Left ventricle myocardium inferior (tissue), 1 donor: ENCODE measurements at regions not wholly inside any gene's neighbourhood (a gene's known extent, or its start where the extent isn't known, plus 50 kb on each side); places are given as distances from the start of the nearest gene placed in this dataset.

Experiments
- DNase-seq: peaks from one replicate; pipeline ENCODE4 v3.0.0-alpha.2; 2020
- H3K27ac ChIP-seq: fragments of 200-600 bp; replicated peaks from 2 replicates; pipeline ENCODE4 v1.8.0; 2021
- H3K27me3 ChIP-seq: fragments of 200-600 bp; 2 replicates; pipeline ENCODE4 v1.8.0; 2021; ENCODE audit warnings: low read depth
- H3K36me3 ChIP-seq: fragments of 200-600 bp; 2 replicates; pipeline ENCODE4 v1.8.0; 2021
- H3K4me1 ChIP-seq: fragments of 200-600 bp; 2 replicates; pipeline ENCODE4 v1.8.0; 2021
- H3K4me3 ChIP-seq: fragments of 200-600 bp; 2 replicates; pipeline ENCODE4 v1.8.0; 2021; ENCODE audit warnings: mild to moderate bottlenecking, moderate library complexity
- H3K9me3 ChIP-seq: fragments of 200-600 bp; replicated peaks from 2 replicates; pipeline ENCODE4 v1.8.0; 2021
- intact Hi-C: fragments of 100-400 bp; cut with micrococcal nuclease; formaldehyde crosslinking; loops from one replicate; pipeline ENCODE4 v1.11.0; 2022
- TF ChIP-seq, protein P1 (sequence below): fragments of 200-600 bp; IDR thresholded peaks from 2 replicates; pipeline ENCODE4 v1.8.0; 2021; ENCODE audit warnings: antibody characterized with exemption, mild to moderate bottlenecking, borderline replicate concordance
- donor health status: DM: no; HTN: yes; CAD: no; lungs with severe emphysema.

DNA sequence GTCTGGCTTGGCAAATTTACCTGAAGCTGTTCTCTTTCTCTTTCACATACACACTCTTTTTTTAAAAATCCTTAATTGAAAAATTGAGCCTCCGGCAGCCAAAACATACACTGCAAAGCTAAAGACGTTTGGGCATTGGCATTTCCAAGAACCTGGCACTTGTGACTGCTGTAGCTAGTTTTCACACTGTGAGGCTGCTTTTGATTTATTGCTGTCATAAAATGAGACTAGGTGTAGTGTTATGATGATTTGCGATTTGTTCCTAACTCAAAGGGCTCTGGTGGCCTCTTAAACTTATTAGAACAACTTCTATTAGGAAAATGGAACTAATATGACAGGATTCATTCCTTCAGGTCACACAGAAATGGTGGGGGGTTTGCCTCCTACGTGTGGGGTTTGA lies 377.1 kb upstream of the FAR2 start:
- no peak overlapping the region for H3K4me3 ChIP-seq
- TF ChIP-seq, protein P1, sequence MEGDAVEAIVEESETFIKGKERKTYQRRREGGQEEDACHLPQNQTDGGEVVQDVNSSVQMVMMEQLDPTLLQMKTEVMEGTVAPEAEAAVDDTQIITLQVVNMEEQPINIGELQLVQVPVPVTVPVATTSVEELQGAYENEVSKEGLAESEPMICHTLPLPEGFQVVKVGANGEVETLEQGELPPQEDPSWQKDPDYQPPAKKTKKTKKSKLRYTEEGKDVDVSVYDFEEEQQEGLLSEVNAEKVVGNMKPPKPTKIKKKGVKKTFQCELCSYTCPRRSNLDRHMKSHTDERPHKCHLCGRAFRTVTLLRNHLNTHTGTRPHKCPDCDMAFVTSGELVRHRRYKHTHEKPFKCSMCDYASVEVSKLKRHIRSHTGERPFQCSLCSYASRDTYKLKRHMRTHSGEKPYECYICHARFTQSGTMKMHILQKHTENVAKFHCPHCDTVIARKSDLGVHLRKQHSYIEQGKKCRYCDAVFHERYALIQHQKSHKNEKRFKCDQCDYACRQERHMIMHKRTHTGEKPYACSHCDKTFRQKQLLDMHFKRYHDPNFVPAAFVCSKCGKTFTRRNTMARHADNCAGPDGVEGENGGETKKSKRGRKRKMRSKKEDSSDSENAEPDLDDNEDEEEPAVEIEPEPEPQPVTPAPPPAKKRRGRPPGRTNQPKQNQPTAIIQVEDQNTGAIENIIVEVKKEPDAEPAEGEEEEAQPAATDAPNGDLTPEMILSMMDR = no peak
- intact Hi-C loops = no loop called here
- H3K9me3 ChIP-seq = no peaks in the 10 kb centered on the region
- peaks cover 31% of the 10 kb centered on the region for H3K4me1 ChIP-seq
- DNase-seq = no peak
- no peaks in the 10 kb centered on the region for H3K36me3 ChIP-seq
- H3K27ac ChIP-seq = no peak overlapping the region
- H3K27me3 ChIP-seq = no peaks in the 10 kb centered on the region

DNA sequence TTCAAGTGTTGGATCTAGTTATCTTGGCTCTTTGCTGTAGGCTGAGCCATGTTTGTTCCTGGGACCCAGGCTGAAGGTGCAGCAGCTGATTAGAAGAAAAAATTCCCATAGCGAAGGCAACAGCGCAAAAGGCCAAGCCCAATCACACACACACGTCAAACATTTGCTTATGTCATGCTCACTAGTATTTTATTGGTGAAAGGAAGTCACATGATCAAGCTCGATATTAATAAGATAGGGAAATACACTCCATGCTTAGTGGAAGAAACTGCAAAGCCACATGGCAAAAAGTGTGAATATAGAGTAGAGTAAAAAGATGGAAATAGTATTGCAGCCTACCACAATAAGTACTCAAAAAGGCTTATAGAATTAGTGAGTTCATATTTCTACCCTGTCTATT lies 373.5 kb upstream of the FAR2 start:
- peaks cover 9% of the 10 kb centered on the region for H3K4me1 ChIP-seq
- no peaks in the 10 kb centered on the region for H3K9me3 ChIP-seq
- no peaks in the 10 kb centered on the region for H3K27me3 ChIP-seq
- DNase-seq = no peak
- H3K27ac ChIP-seq = no peak overlapping the region
- H3K36me3 ChIP-seq = no peaks in the 10 kb centered on the region
- no peak overlapping the region for H3K4me3 ChIP-seq
- TF ChIP-seq, protein P1 = no peak
- intact Hi-C loops = no loop called here

DNA sequence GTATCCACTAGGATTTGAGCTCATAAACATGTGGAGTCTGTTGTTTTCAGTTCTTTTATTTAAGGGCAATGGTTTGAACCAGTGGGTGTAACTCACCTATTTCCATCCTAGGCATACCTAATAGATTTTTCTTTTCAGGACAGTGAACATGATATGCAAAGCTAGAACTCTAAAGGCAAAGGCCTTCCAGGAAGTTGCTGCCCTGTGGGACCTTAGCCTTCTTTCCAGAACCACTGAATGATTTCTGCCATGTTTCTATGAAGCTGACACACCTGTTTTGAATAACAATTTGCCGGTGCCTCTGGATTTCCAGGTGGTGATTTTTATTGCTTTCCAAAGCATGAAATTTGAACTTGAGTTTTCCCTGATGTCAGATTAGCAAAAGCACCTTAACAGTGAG lies 372.9 kb upstream of the FAR2 start:
- TF ChIP-seq, protein P1 = no peak
- intact Hi-C loops = no loop called here
- no peaks in the 10 kb centered on the region for H3K9me3 ChIP-seq
- no peaks in the 10 kb centered on the region for H3K27me3 ChIP-seq
- DNase-seq = no peak
- H3K27ac ChIP-seq = no peak overlapping the region
- peaks cover 2% of the 10 kb centered on the region for H3K4me1 ChIP-seq
- H3K36me3 ChIP-seq = no peaks in the 10 kb centered on the region
- H3K4me3 ChIP-seq = no peak overlapping the region

DNA sequence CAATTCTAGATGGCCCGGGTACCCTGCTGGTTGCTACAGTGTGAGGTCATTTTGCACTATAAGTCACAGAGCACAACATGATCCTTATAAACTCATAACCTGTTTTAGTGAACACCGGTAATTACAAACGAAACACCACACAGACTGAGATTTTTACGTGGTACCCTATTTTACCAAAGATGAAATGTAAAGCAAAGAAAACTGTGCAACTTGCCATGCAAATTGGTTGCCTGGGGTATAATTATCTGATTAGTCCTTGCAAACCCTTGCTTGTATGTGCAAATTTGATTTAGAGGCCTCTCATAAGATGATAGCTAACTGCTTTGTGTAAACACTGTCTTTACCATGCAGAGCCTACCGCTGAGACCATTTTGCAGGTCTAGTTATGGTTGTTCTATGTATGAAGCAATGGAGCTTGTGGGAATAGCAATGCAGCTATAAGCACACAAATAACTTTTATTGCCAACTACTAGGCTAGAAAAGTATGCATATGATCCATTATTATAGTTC lies 372.1 kb upstream of the FAR2 start:
- TF ChIP-seq, protein P1 = no peak
- intact Hi-C loops = no loop called here

DNA sequence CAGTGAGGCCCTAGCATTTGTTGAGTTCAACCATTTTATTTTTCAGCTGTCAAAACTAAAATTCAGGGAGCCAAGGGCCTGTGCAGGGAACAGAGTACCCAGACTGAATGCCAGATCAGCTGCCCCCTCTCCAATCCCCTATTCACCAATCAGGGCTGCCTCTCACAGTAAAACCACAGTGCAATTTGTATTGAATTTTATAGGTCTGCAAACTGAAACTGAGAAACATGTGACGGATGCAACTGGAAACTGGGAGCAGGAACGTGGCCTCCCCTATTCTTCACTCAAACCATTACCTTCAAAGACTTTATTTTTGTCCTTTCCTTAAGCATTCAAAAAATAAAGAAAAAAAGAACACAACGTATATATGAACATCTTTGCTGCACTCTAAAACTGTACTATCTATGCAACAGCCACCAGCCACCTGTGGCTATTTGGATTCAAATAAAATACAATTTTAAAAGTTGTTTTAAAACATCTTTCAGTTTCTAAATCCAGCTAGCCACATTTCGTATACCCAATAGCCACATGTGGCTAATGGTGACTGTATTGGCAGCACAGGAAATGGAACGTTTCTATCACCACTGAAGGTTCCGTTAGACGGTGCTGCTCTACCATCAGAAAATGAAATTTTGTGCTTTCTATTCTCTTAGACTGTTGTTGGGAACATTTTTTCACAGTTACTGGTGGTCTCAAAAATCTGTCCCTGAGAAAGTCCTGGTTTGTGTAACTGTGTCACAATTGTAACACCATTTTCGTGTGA lies 371.3 kb upstream of the FAR2 start:
- Histone ChIP-seq H3K27me3 (no peaks in the 10 kb centered on the region), H3K9me3 (no peaks in the 10 kb centered on the region), H3K27ac (no peak overlapping the region), H3K4me3 (no peak overlapping the region), H3K4me1 (peaks cover 6% of the 10 kb centered on the region), H3K36me3 (no peaks in the 10 kb centered on the region)
- TF ChIP-seq, protein P1 = no peak
- intact Hi-C loops = no loop called here
- DNase-seq = no peak

More for the DNA sequence above, 372.1 kb upstream of the FAR2 start:
- no peaks in the 10 kb centered on the region for H3K9me3 ChIP-seq
- no peak overlapping the region for H3K27ac ChIP-seq
- no peaks in the 10 kb centered on the region for H3K27me3 ChIP-seq
- DNase-seq = no peak
- H3K4me3 ChIP-seq = no peak overlapping the region
- H3K4me1 ChIP-seq = peaks cover 6% of the 10 kb centered on the region
- H3K36me3 ChIP-seq = no peaks in the 10 kb centered on the region
